NT2/D1 (cell line): ENCODE measurements at regions not wholly inside any gene's neighbourhood (a gene's known extent, or its start where the extent isn't known, plus 50 kb on each side); places are given as distances from the start of the nearest gene placed in this dataset.

Source experiments
- SUZ12 ChIP-seq: IDR thresholded peaks from 2 replicates; pipeline ENCODE4 v1.6.1; 2011; ENCODE audit not compliant: insufficient read length, insufficient read depth; ENCODE audit errors: extremely low read depth
- YY1 ChIP-seq: IDR thresholded peaks from 2 replicates; pipeline ENCODE4 v1.6.1; 2011; ENCODE audit not compliant: insufficient read length, insufficient read depth

DNA sequence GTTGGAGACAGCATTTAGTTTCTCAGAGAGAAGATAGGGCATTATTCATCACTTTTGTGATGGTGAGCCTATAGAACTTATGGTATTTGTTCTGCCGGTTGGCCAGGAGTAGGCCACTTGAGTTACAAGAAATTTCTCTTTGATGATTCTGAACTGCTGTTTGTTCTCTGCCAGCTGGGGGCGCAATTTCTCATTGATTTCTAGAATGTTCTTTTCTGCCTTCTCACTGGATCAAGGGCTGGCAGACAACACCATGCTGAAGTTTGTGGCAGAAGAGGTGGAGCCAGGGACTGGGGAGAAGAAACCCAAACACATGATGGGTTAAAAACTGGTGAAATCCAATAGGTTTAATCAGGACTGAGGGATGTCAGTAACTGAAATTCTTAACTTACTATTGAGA lies 360.6 kb downstream of the FAM72C start:
- no peak for TF ChIP-seq SUZ12
- no peak for TF ChIP-seq YY1
